SK-N-SH (cell line): ENCODE measurements at regions not wholly inside any gene's neighbourhood (a gene's known extent, or its start where the extent isn't known, plus 50 kb on each side); places are given as distances from the start of the nearest gene placed in this dataset.

Experiments used
- CTCF ChIA-PET: fragments of 300-600, 350-600 bp; formaldehyde crosslinking; extraction: SDS; loops from one replicate; lab custom pipeline; 2021; lab: Yijun Ruan, JAX
- POLR2A ChIA-PET: fragments of 350-600 bp; sonication (Branson Sonifier 250); formaldehyde crosslinking; extraction: SDS; loops from one replicate; lab custom pipeline; 2020; ENCODE audit warnings: antibody characterized with exemption, inconsistent platforms; lab: Yijun Ruan, JAX
- DNase-seq: peaks from one replicate; pipeline ENCODE4 v3.0.0; 2012
- H2AFZ ChIP-seq: fragments of 200-600 bp; sonication (generic); 2 replicates; pipeline ENCODE4 v1.8.1; 2016; ENCODE audit warnings: antibody characterized with exemption, mild to moderate bottlenecking, low read depth
- H3F3A ChIP-seq: fragments of 200-600 bp; sonication (generic); replicated peaks from 2 replicates; pipeline ENCODE3; 2016; ENCODE audit warnings: antibody characterized with exemption, mild to moderate bottlenecking; ENCODE audit not compliant: insufficient read depth
- H3K27ac ChIP-seq, 2 experiments: fragments of 200-500 bp in 1 of 2; fragments of 200-600 bp in 1 of 2; sonication (Bioruptor generic) in 1 of 2; sonication (generic), shearing (Covaris generic) in 1 of 2; 2 replicates each; pipeline versions ENCODE4 v1.5.1 to v1.6.1; 2014 to 2016; ENCODE audit warnings: low read depth in 2 of 2, inconsistent platforms in 1 of 2, low read length in 1 of 2, mild to moderate bottlenecking in 1 of 2, mixed read lengths in 1 of 2
- H3K27me3 ChIP-seq: fragments of 200-600 bp; sonication (generic), shearing (Covaris generic); 2 replicates; pipeline ENCODE4 v1.6.1; 2016; ENCODE audit warnings: mixed run types; ENCODE audit not compliant: insufficient read depth
- H3K36me3 ChIP-seq, 2 experiments: fragments of 200-500 bp in 1 of 2; fragments of 200-600 bp in 1 of 2; sonication (Bioruptor generic) in 1 of 2; sonication (generic) in 1 of 2; replicated peaks in 1 of 2; 2 replicates each; pipeline versions ENCODE3 to v1.5.1; 2014 to 2016; ENCODE audit warnings: low read length in 1 of 2, mild to moderate bottlenecking in 1 of 2; ENCODE audit not compliant: insufficient read depth in 2 of 2, control insufficient read depth in 1 of 2
- H3K4me1 ChIP-seq, 2 experiments: fragments of 200-500 bp in 1 of 2; fragments of 200-600 bp in 1 of 2; sonication (Bioruptor generic) in 1 of 2; sonication (generic), shearing (Covaris generic) in 1 of 2; 2 replicates each; pipeline versions ENCODE4 v1.5.1 to v1.6.1; 2014 to 2016; ENCODE audit warnings: low read depth in 1 of 2, low read length in 1 of 2, mixed run types in 1 of 2; ENCODE audit not compliant: insufficient read depth in 2 of 2, control insufficient read depth in 1 of 2
- H3K4me2 ChIP-seq: fragments of 200-600 bp; sonication (generic), shearing (Covaris generic); 2 replicates; pipeline ENCODE4 v1.6.1; 2017; ENCODE audit warnings: mixed run types
- H3K4me3 ChIP-seq, 2 experiments: fragments of 200-500 bp in 1 of 2; fragments of 200-600 bp in 1 of 2; sonication (Bioruptor generic) in 1 of 2; sonication (generic), shearing (Covaris generic) in 1 of 2; 2 replicates each; pipeline versions ENCODE4 v1.5.1 to v1.8.1; 2014 to 2016; ENCODE audit warnings: low read depth in 2 of 2, inconsistent platforms in 1 of 2, low read length in 1 of 2, mild to moderate bottlenecking in 1 of 2, mixed read lengths in 1 of 2, moderate library complexity in 1 of 2
- H3K79me2 ChIP-seq: fragments of 200-600 bp; sonication (generic); 2 replicates; pipeline ENCODE4 v1.8.1; 2017; ENCODE audit warnings: mild to moderate bottlenecking; ENCODE audit not compliant: insufficient read depth
- H3K9ac ChIP-seq: fragments of 200-600 bp; sonication (generic); 2 replicates; pipeline ENCODE4 v1.6.1; 2017; ENCODE audit warnings: mixed run types
- H3K9me2 ChIP-seq: fragments of 200-600 bp; sonication (generic); 2 replicates; pipeline ENCODE4 v1.6.1; 2017; ENCODE audit warnings: mixed run types
- H3K9me3 ChIP-seq: fragments of 200-600 bp; sonication (generic); 2 replicates; pipeline ENCODE4 v1.6.1; 2017; ENCODE audit warnings: mixed run types, mild to moderate bottlenecking, moderate library complexity
- H4K20me1 ChIP-seq: fragments of 200-600 bp; sonication (generic); 2 replicates; pipeline ENCODE4 v1.6.1; 2017; ENCODE audit warnings: mild to moderate bottlenecking, mixed run types; ENCODE audit not compliant: insufficient read depth
- CHD2 ChIP-seq: fragments of 150-350 bp; IDR thresholded peaks from 2 replicates; pipeline ENCODE4 v1.6.1; 2018; ENCODE audit warnings: low read length; ENCODE audit not compliant: partially characterized antibody
- ELF1 ChIP-seq: IDR thresholded peaks from 2 replicates; pipeline ENCODE4 v1.4.0; 2012
- EP300 ChIP-seq, 2 experiments: IDR thresholded peaks; 2 replicates each; pipeline versions ENCODE4 v1.4.0 to v1.6.1; 2012; ENCODE audit warnings: borderline replicate concordance in 1 of 2, low read depth in 1 of 2, low read length in 1 of 2
- FOSL2 ChIP-seq: IDR thresholded peaks from 2 replicates; pipeline ENCODE4 v1.4.0; 2012; ENCODE audit warnings: low read depth, mild to moderate bottlenecking, moderate library complexity, borderline replicate concordance
- GABPA ChIP-seq: IDR thresholded peaks from 2 replicates; pipeline ENCODE4 v1.4.0; 2012; ENCODE audit warnings: low read depth, mild to moderate bottlenecking
- MXI1 ChIP-seq: IDR thresholded peaks from 2 replicates; pipeline ENCODE4 v1.6.1; 2012; ENCODE audit warnings: mild to moderate bottlenecking, low read depth, low read length, improper control_type of control experiment
- NFIC ChIP-seq: IDR thresholded peaks from 2 replicates; pipeline ENCODE4 v1.4.0; 2012; ENCODE audit warnings: borderline replicate concordance
- PBX3 ChIP-seq: IDR thresholded peaks from 2 replicates; pipeline ENCODE4; 2012
- POLR2AphosphoS5 ChIP-seq: IDR thresholded peaks from 2 replicates; pipeline ENCODE4 v1.6.1; 2012; ENCODE audit warnings: low read depth, low read length
- RAD21 ChIP-seq: IDR thresholded peaks from 2 replicates; pipeline ENCODE4 v1.6.1; 2012; ENCODE audit warnings: mild to moderate bottlenecking, low read length
- RCOR1 ChIP-seq: fragments of 150-350 bp; IDR thresholded peaks from 2 replicates; pipeline ENCODE4 v1.6.1; 2017; ENCODE audit warnings: antibody characterized with exemption, low read length
- RFX5 ChIP-seq: IDR thresholded peaks from 2 replicates; pipeline ENCODE4 v1.6.1; 2012; ENCODE audit warnings: mild to moderate bottlenecking, improper control_type of control experiment, low read length
- RXRA ChIP-seq: IDR thresholded peaks from 2 replicates; pipeline ENCODE4 v1.4.0; 2012; ENCODE audit warnings: low read depth, mild to moderate bottlenecking, borderline replicate concordance
- SIN3A ChIP-seq: IDR thresholded peaks from 2 replicates; pipeline ENCODE4 v1.6.1; 2012; ENCODE audit warnings: low read depth, mild to moderate bottlenecking, low read length, moderate library complexity, borderline replicate concordance
- TCF12 ChIP-seq: IDR thresholded peaks from 2 replicates; pipeline ENCODE4 v1.4.0; 2012
- USF1 ChIP-seq: IDR thresholded peaks from 2 replicates; pipeline ENCODE4 v1.4.0; 2012; ENCODE audit warnings: low read depth, borderline replicate concordance
- USF2 ChIP-seq: fragments of 150-350 bp; IDR thresholded peaks from 2 replicates; pipeline ENCODE4 v1.6.1; 2017; ENCODE audit warnings: antibody characterized with exemption, low read length, low read depth, borderline replicate concordance
- ZBTB33 ChIP-seq: IDR thresholded peaks from 2 replicates; pipeline ENCODE4 v1.4.0; 2012; ENCODE audit warnings: low read depth, borderline replicate concordance
- WGBS: methylation state at CpG from one replicate; pipeline ENCODE4 v1.1.6; 2017; ENCODE audit warnings: low lambda C conversion rate; 5-methylcytosine and 5-hydroxymethylcytosine counted together

GRCh38 chr3:153313302-153313965 lies 151.4 kb downstream of the RAP2B start:
- peak overlapping the region; percentile 52; the same call in 1 of the 2 replicates for H2AFZ ChIP-seq
- no peaks in the 10 kb centered on the region for H3K9me3 ChIP-seq
- no peaks in the 10 kb centered on the region for H3K4me1 ChIP-seq
- H4K20me1 ChIP-seq, result no peaks in the 10 kb centered on the region
- H3K4me2 ChIP-seq, result peak overlapping the region; percentile 54
- H3F3A ChIP-seq, result peaks cover 5% of the 10 kb centered on the region
- ChIA-PET CTCF (no interaction called here), POLR2A (no interaction called here)
- peak; percentile 12 for DNase-seq
- TF ChIP-seq FOSL2 (no peak), RAD21 (no peak), PBX3 (peak; percentile 38), SIN3A (no peak), USF1 (no peak), ELF1 (no peak), MXI1 (no peak), TCF12 (peak; percentile 84), RXRA (no peak), RCOR1 (no peak), EP300 (IDR thresholded peaks at IDR 0.05; ENCODE audit: borderline replicate concordance in 1 of 2, low read depth in 1 of 2, low read length in 1 of 2) (0 out of 4 replicates have a peak, but pooled peaks of 1 of the 2 experiments have one; percentile 24), POLR2AphosphoS5 (no peak), CHD2 (no peak)
- TF ChIP-seq, all 33 proteins: peak for 3
- WGBS, result 8% methylated on average over 1 of the region's 1 CpG
- Histone ChIP-seq H3K36me3 (no peaks in the 10 kb centered on the region), H3K27me3 (no peaks in the 10 kb centered on the region), H3K9ac (peak overlapping the region; percentile 4; the same call in 1 of the 2 replicates), H3K9me2 (no peaks in the 10 kb centered on the region), H3K79me2 (no peaks in the 10 kb centered on the region), H3K27ac (peak overlapping the region; percentile 50 to 64; a peak in 3 of 4 replicates), H3K4me3 (peak overlapping the region; percentile 15 to 23; a peak in 2 of 4 replicates)

GRCh38 chr3:153314038-153314437 lies 152.0 kb downstream of the RAP2B start:
- ChIA-PET POLR2A (no interaction called here), CTCF (no interaction called here)
- Histone ChIP-seq H3F3A (peaks cover 5% of the 10 kb centered on the region), H3K27me3 (no peaks in the 10 kb centered on the region), H3K27ac (peak overlapping the region; percentile 50 to 64; a peak in 3 of 4 replicates), H3K4me3 (peak overlapping the region; percentile 15 to 23; a peak in 2 of 4 replicates), H3K79me2 (no peaks in the 10 kb centered on the region), H3K9me3 (no peaks in the 10 kb centered on the region), H4K20me1 (no peaks in the 10 kb centered on the region), H3K4me1 (no peaks in the 10 kb centered on the region), H2AFZ (peak overlapping the region; percentile 52; the same call in 1 of the 2 replicates), H3K4me2 (peak overlapping the region; percentile 54), H3K9ac (peak overlapping the region; percentile 4; the same call in 1 of the 2 replicates), H3K36me3 (no peaks in the 10 kb centered on the region), H3K9me2 (no peaks in the 10 kb centered on the region)
- no peak for DNase-seq
- WGBS, result 44% methylated on average over 1 of the region's 1 CpG
- TF ChIP-seq ZBTB33 (no peak), RXRA (no peak), EP300 (IDR thresholded peaks at IDR 0.05; ENCODE audit: borderline replicate concordance in 1 of 2, low read depth in 1 of 2, low read length in 1 of 2) (no peak), CHD2 (no peak), USF2 (no peak), RFX5 (no peak), NFIC (no peak), GABPA (no peak), FOSL2 (no peak)
